Mesenchymal stem cell (in vitro differentiated cells and primary cell): ENCODE measurements at regions not wholly inside any gene's neighbourhood (a gene's known extent, or its start where the extent isn't known, plus 50 kb on each side); places are given as distances from the start of the nearest gene placed in this dataset.

ENCODE experiments used
- DNase-seq: peaks from one replicate; pipeline ENCODE4 v3.0.0-alpha.2; 2013
- H2AFZ ChIP-seq: one replicate; pipeline ENCODE4 v1.6.1; 2013; ENCODE audit warnings: low read depth, mild to moderate bottlenecking, control low read depth, inconsistent platforms, low read length, moderate library complexity
- H2AK5ac ChIP-seq: 2 replicates; pipeline ENCODE4 v1.6.1; 2013; ENCODE audit warnings: low read length, moderate library complexity, mild to moderate bottlenecking, inconsistent platforms; ENCODE audit not compliant: severe bottlenecking
- H2BK120ac ChIP-seq: one replicate; pipeline ENCODE4 v1.6.1; 2013; ENCODE audit warnings: low read depth, mild to moderate bottlenecking, inconsistent platforms, low read length, moderate library complexity
- H2BK12ac ChIP-seq, 2 experiments: one replicate each; pipeline ENCODE4 v1.6.1; 2013; ENCODE audit warnings: inconsistent platforms in 2 of 2, low read length in 2 of 2, mild to moderate bottlenecking in 2 of 2, moderate library complexity in 2 of 2, control low read depth in 1 of 2
- H2BK15ac ChIP-seq: one replicate; pipeline ENCODE4 v1.6.1; 2013; ENCODE audit warnings: mild to moderate bottlenecking, low read depth, inconsistent platforms; ENCODE audit not compliant: poor library complexity, severe bottlenecking
- H2BK5ac ChIP-seq: 2 replicates; pipeline ENCODE4 v1.6.1; 2013; ENCODE audit warnings: low read depth, mild to moderate bottlenecking, low read length, control low read depth, inconsistent platforms; ENCODE audit not compliant: poor library complexity, severe bottlenecking
- H3K14ac ChIP-seq, 2 experiments: one replicate each; pipeline ENCODE4 v1.6.1; 2013; ENCODE audit warnings: inconsistent platforms in 2 of 2, low read length in 2 of 2, control low read depth in 1 of 2, mild to moderate bottlenecking in 1 of 2, moderate library complexity in 1 of 2
- H3K18ac ChIP-seq, 2 experiments: one replicate each; pipeline ENCODE4 v1.6.1; 2013; ENCODE audit warnings: inconsistent platforms in 2 of 2, low read length in 2 of 2, control low read depth in 1 of 2, low read depth in 1 of 2, mild to moderate bottlenecking in 1 of 2
- H3K23ac ChIP-seq, 2 experiments: one replicate each; pipeline ENCODE4 v1.6.1; 2013; ENCODE audit warnings: inconsistent platforms in 2 of 2, low read length in 2 of 2, mild to moderate bottlenecking in 2 of 2, moderate library complexity in 2 of 2, control low read depth in 1 of 2
- H3K27ac ChIP-seq: 2 replicates; pipeline ENCODE4 v1.5.1; 2013; ENCODE audit warnings: mild to moderate bottlenecking, moderate library complexity, low read length, control low read depth, inconsistent platforms; ENCODE audit not compliant: poor library complexity, severe bottlenecking
- H3K27me3 ChIP-seq, 2 experiments: 2 replicates each; pipeline versions ENCODE4 v1.6.1 to v1.7.0; 2013; ENCODE audit warnings: low read length in 2 of 2, mild to moderate bottlenecking in 2 of 2, moderate library complexity in 2 of 2, control low read depth in 1 of 2, inconsistent platforms in 1 of 2; ENCODE audit not compliant: control insufficient read depth in 1 of 2, insufficient read depth in 1 of 2
- H3K36me3 ChIP-seq, 2 experiments: 2 replicates each; pipeline versions ENCODE4 v1.6.1 to v1.7.0; 2013; ENCODE audit warnings: low read length in 2 of 2, control low read depth in 1 of 2, inconsistent platforms in 1 of 2, low read depth in 1 of 2, mild to moderate bottlenecking in 1 of 2; ENCODE audit not compliant: insufficient read depth in 2 of 2, control insufficient read depth in 1 of 2
- H3K4ac ChIP-seq, 2 experiments: one replicate each; pipeline ENCODE4 v1.6.1; 2013; ENCODE audit warnings: inconsistent platforms in 2 of 2, low read length in 2 of 2, mild to moderate bottlenecking in 2 of 2, moderate library complexity in 2 of 2, control low read depth in 1 of 2, low read depth in 1 of 2
- H3K4me1 ChIP-seq: 2 replicates; pipeline ENCODE4 v1.6.1; 2013; ENCODE audit warnings: low read depth, low read length, control low read depth; ENCODE audit not compliant: control insufficient read depth, insufficient read depth
- H3K4me2 ChIP-seq: 2 replicates; pipeline ENCODE4 v1.6.1; 2013; ENCODE audit warnings: low read length, mild to moderate bottlenecking, inconsistent platforms; ENCODE audit not compliant: poor library complexity, severe bottlenecking
- H3K4me3 ChIP-seq, 2 experiments: 2 replicates each; pipeline versions ENCODE4 v1.5.1 to v1.7.0; 2013; ENCODE audit warnings: low read length in 2 of 2, mild to moderate bottlenecking in 2 of 2, control low read depth in 1 of 2, low read depth in 1 of 2; ENCODE audit not compliant: insufficient read depth in 1 of 2
- H3K79me1 ChIP-seq: replicated peaks from 2 replicates; pipeline ENCODE4 v1.6.1; 2013; ENCODE audit warnings: mild to moderate bottlenecking, control low read depth, low read length, inconsistent platforms; ENCODE audit not compliant: poor library complexity, severe bottlenecking
- H3K9ac ChIP-seq: 2 replicates; pipeline ENCODE4 v1.7.0; 2013; ENCODE audit warnings: mild to moderate bottlenecking, low read length, moderate library complexity
- H3K9me3 ChIP-seq: 2 replicates; pipeline ENCODE4 v1.7.0; 2013; ENCODE audit warnings: mild to moderate bottlenecking, low read length; ENCODE audit not compliant: control insufficient read depth
- H4K8ac ChIP-seq: one replicate; pipeline ENCODE4 v1.6.1; 2013; ENCODE audit warnings: inconsistent platforms, mild to moderate bottlenecking, low read length, moderate library complexity
- H4K91ac ChIP-seq: one replicate; pipeline ENCODE4 v1.6.1; 2013; ENCODE audit warnings: mild to moderate bottlenecking, low read length, inconsistent platforms
- WGBS: methylation state at CpG from one replicate; pipeline ENCODE4 v1.1.7; 2013; ENCODE audit warnings: mixed read lengths; 5-methylcytosine and 5-hydroxymethylcytosine counted together

GRCh38 chr9:38207247-38207778 is 138.3 kb upstream of the SHB start:
- no peak overlapping the region for H4K91ac ChIP-seq
- 78% methylated on average over 2 of the region's 3 CpGs for WGBS
- H3K4me2 ChIP-seq, result no peak overlapping the region

GRCh38 chr9:38205279-38205678 is 136.3 kb upstream of the SHB start:
- no peak overlapping the region for H3K4ac ChIP-seq
- H4K91ac ChIP-seq, result no peak overlapping the region
- peaks cover 8% of the 10 kb centered on the region for H3K9me3 ChIP-seq
- no peak overlapping the region for H3K14ac ChIP-seq
- no peak overlapping the region for H2BK12ac ChIP-seq
- H2AK5ac ChIP-seq, result no peak overlapping the region
- no peak overlapping the region for H3K27ac ChIP-seq
- peaks cover 0 to 11% of the 10 kb centered on the region in 2 experiments for H3K27me3 ChIP-seq
- peaks cover 3% of the 10 kb centered on the region for H3K4me1 ChIP-seq
- H3K9ac ChIP-seq, result no peak overlapping the region
- H2AFZ ChIP-seq, result no peak overlapping the region
- no peak for DNase-seq
- no peak overlapping the region for H3K18ac ChIP-seq
- H3K36me3 ChIP-seq, result no peaks in the 10 kb centered on the region
- no peak overlapping the region for H2BK15ac ChIP-seq
- H2BK5ac ChIP-seq, result no peak overlapping the region
- H3K23ac ChIP-seq, result no peak overlapping the region
- H4K8ac ChIP-seq, result no peak overlapping the region
- H2BK120ac ChIP-seq, result no peak overlapping the region
- no peak overlapping the region for H3K4me3 ChIP-seq
- no peaks in the 10 kb centered on the region for H3K79me1 ChIP-seq
- H3K4me2 ChIP-seq, result no peak overlapping the region

More at GRCh38 chr9:38207247-38207778, 138.3 kb upstream of the SHB start:
- H3K27me3 ChIP-seq, result no peaks in the 10 kb centered on the region
- H2BK120ac ChIP-seq, result no peak overlapping the region
- no peaks in the 10 kb centered on the region for H3K36me3 ChIP-seq
- H3K4me1 ChIP-seq, result peaks cover 3% of the 10 kb centered on the region
- H3K4ac ChIP-seq, result no peak overlapping the region
- no peak overlapping the region for H2BK12ac ChIP-seq
- H4K8ac ChIP-seq, result no peak overlapping the region
- no peak overlapping the region for H3K27ac ChIP-seq
- no peak overlapping the region for H3K4me3 ChIP-seq
- no peak overlapping the region for H3K23ac ChIP-seq
- H3K9ac ChIP-seq, result no peak overlapping the region
- no peak overlapping the region for H3K14ac ChIP-seq
- DNase-seq, result no peak
- H2AFZ ChIP-seq, result no peak overlapping the region
- H3K79me1 ChIP-seq, result no peaks in the 10 kb centered on the region
- H3K9me3 ChIP-seq, result peaks cover 8% of the 10 kb centered on the region
- no peak overlapping the region for H3K18ac ChIP-seq
- no peak overlapping the region for H2BK15ac ChIP-seq
- H2AK5ac ChIP-seq, result peak overlapping the region; percentile 9
- no peak overlapping the region for H2BK5ac ChIP-seq

- no peak overlapping the region for H4K91ac ChIP-seq
- H3K4me2 ChIP-seq, result no peak overlapping the region
- no peaks in the 10 kb centered on the region for H3K79me1 ChIP-seq
- no peak overlapping the region for H2BK15ac ChIP-seq
- no peak overlapping the region for H3K18ac ChIP-seq
- no peak overlapping the region for H2BK5ac ChIP-seq
- no peak overlapping the region for H2AFZ ChIP-seq
- no peak overlapping the region for H3K23ac ChIP-seq
- no peak overlapping the region for H2AK5ac ChIP-seq
- no peak overlapping the region for H4K8ac ChIP-seq
- H3K9ac ChIP-seq, result no peak overlapping the region
- H3K14ac ChIP-seq, result no peak overlapping the region
- H3K4me1 ChIP-seq, result peaks cover 3% of the 10 kb centered on the region
- peaks cover 4 to 27% of the 10 kb centered on the region in 2 experiments for H3K27me3 ChIP-seq
- H2BK120ac ChIP-seq, result no peak overlapping the region
- WGBS, result 69% methylated on average over 4 of the region's 7 CpGs
- H3K27ac ChIP-seq, result no peak overlapping the region
- H3K9me3 ChIP-seq, result peaks cover 5% of the 10 kb centered on the region
- DNase-seq, result no peak
- no peaks in the 10 kb centered on the region for H3K36me3 ChIP-seq
- H3K4me3 ChIP-seq, result no peak overlapping the region
- H3K4ac ChIP-seq, result no peak overlapping the region
- H2BK12ac ChIP-seq, result no peak overlapping the region
These were observed 133.4 kb upstream of the SHB start for GRCh38 chr9:38202336-38202938.

GRCh38 chr9:38201844-38202243 is 132.8 kb upstream of the SHB start:
- Histone ChIP-seq H3K9me3 (no peaks in the 10 kb centered on the region), H2AFZ (no peak overlapping the region), H3K14ac (no peak overlapping the region), H2BK120ac (no peak overlapping the region), H3K18ac (no peak overlapping the region), H3K4me3 (no peak overlapping the region), H3K27ac (no peak overlapping the region), H3K23ac (no peak overlapping the region), H3K4me1 (peaks cover 3% of the 10 kb centered on the region), H2BK5ac (no peak overlapping the region), H4K8ac (no peak overlapping the region), H3K27me3 (peaks cover 7 to 27% of the 10 kb centered on the region in 2 experiments), H4K91ac (no peak overlapping the region), H3K4me2 (no peak overlapping the region), H2AK5ac (no peak overlapping the region), H3K36me3 (no peaks in the 10 kb centered on the region), H2BK12ac (no peak overlapping the region), H3K4ac (no peak overlapping the region), H2BK15ac (no peak overlapping the region), H3K79me1 (no peaks in the 10 kb centered on the region), H3K9ac (no peak overlapping the region)
- 60% methylated on average over 3 of the region's 3 CpGs for WGBS
- no peak for DNase-seq
